DND-41 (cell line): ENCODE measurements at regions not wholly inside any gene's neighbourhood (a gene's known extent, or its start where the extent isn't known, plus 50 kb on each side); places are given as distances from the start of the nearest gene placed in this dataset.

ENCODE experiments used
- ATAC-seq: fragments of 200-7000 bp; cut with Tn5 transposase; 3 replicates; pipeline ENCODE4 v1.9.1; 2021; ENCODE audit warnings: low read depth; ENCODE audit not compliant: insufficient read depth
- DNase-seq: peaks from one replicate; pipeline ENCODE4 v3.0.0-alpha.2; 2020
- H2AFZ ChIP-seq: 2 replicates; pipeline ENCODE4 v1.6.0; 2012; ENCODE audit warnings: low read depth, low read length
- H3K27ac ChIP-seq: 2 replicates; pipeline ENCODE4 v1.5.1; 2012; ENCODE audit warnings: low read length, inconsistent platforms
- H3K27me3 ChIP-seq: fragments of 200-600 bp; sonication (generic); 2 replicates; pipeline ENCODE4 v1.6.0; 2012; ENCODE audit warnings: low read length, mild to moderate bottlenecking, inconsistent platforms; ENCODE audit not compliant: insufficient read depth, poor library complexity
- H3K36me3 ChIP-seq: 2 replicates; pipeline ENCODE4 v1.5.1; 2012; ENCODE audit warnings: low read length, inconsistent platforms; ENCODE audit not compliant: insufficient read depth
- H3K4me1 ChIP-seq: 2 replicates; pipeline ENCODE4 v1.5.1; 2012; ENCODE audit warnings: mild to moderate bottlenecking, low read length; ENCODE audit not compliant: insufficient read depth
- H3K4me2 ChIP-seq: 2 replicates; pipeline ENCODE4 v1.6.0; 2012; ENCODE audit warnings: mild to moderate bottlenecking, moderate library complexity, low read length, inconsistent platforms; ENCODE audit not compliant: insufficient read depth
- H3K4me3 ChIP-seq, 2 experiments: fragments of 200-600 bp in 1 of 2; shearing (Covaris generic) in 1 of 2; 2 replicates each; pipeline ENCODE4 v1.5.1; 2012 to 2016; ENCODE audit warnings: inconsistent platforms in 2 of 2, low read length in 2 of 2, mild to moderate bottlenecking in 2 of 2, low read depth in 1 of 2, moderate library complexity in 1 of 2
- H3K79me2 ChIP-seq: 2 replicates; pipeline ENCODE4 v1.6.0; 2012; ENCODE audit warnings: low read length, inconsistent platforms; ENCODE audit not compliant: insufficient read depth
- H3K9ac ChIP-seq: 2 replicates; pipeline ENCODE4 v1.6.0; 2012; ENCODE audit warnings: low read depth, mild to moderate bottlenecking, inconsistent platforms, low read length, moderate library complexity
- H3K9me3 ChIP-seq: 2 replicates; pipeline ENCODE4 v1.5.1; 2012; ENCODE audit warnings: low read length, moderate library complexity, mild to moderate bottlenecking, inconsistent platforms; ENCODE audit not compliant: insufficient read depth, severe bottlenecking
- H4K20me1 ChIP-seq: 2 replicates; pipeline ENCODE4 v1.6.0; 2012; ENCODE audit warnings: low read length; ENCODE audit not compliant: insufficient read depth
- CTCF ChIP-seq: IDR thresholded peaks from 2 replicates; pipeline ENCODE4 v1.5.1; 2012; ENCODE audit warnings: borderline replicate concordance, low read length, moderate library complexity, mild to moderate bottlenecking; ENCODE audit not compliant: poor library complexity, severe bottlenecking; ENCODE audit errors: extremely low read depth
- EZH2 ChIP-seq: IDR thresholded peaks from 3 replicates; pipeline ENCODE4 v1.6.1; 2012; ENCODE audit warnings: borderline replicate concordance, low read depth, mild to moderate bottlenecking, moderate library complexity, low read length, inconsistent platforms; ENCODE audit not compliant: severe bottlenecking

GRCh38 chr13:58843567-58843966 lies 1212.0 kb downstream of the PCDH17 start:
- Histone ChIP-seq H3K36me3 (no peaks in the 10 kb centered on the region), H3K4me1 (no peaks in the 10 kb centered on the region), H3K4me2 (no peak overlapping the region), H2AFZ (no peak overlapping the region), H3K4me3 (no peak overlapping the region), H3K27me3 (no peaks in the 10 kb centered on the region), H4K20me1 (no peaks in the 10 kb centered on the region), H3K79me2 (no peaks in the 10 kb centered on the region), H3K27ac (no peak overlapping the region), H3K9ac (no peak overlapping the region), H3K9me3 (no peaks in the 10 kb centered on the region)
- ATAC-seq (no peak), DNase-seq (no peak)
- TF ChIP-seq EZH2 = no peak
- TF ChIP-seq CTCF = no peak

GRCh38 chr13:58850161-58850560 lies 1218.6 kb downstream of the PCDH17 start:
- H3K9ac ChIP-seq = no peak overlapping the region
- no peaks in the 10 kb centered on the region for H3K36me3 ChIP-seq
- H4K20me1 ChIP-seq = no peaks in the 10 kb centered on the region
- no peak overlapping the region for H3K4me3 ChIP-seq
- DNase-seq (no peak), ATAC-seq (no peak)
- H3K9me3 ChIP-seq = no peaks in the 10 kb centered on the region
- H3K4me2 ChIP-seq = no peak overlapping the region
- no peak overlapping the region for H2AFZ ChIP-seq
- H3K4me1 ChIP-seq = no peaks in the 10 kb centered on the region
- no peaks in the 10 kb centered on the region for H3K79me2 ChIP-seq
- TF ChIP-seq CTCF (no peak), EZH2 (no peak)
- H3K27me3 ChIP-seq = no peaks in the 10 kb centered on the region
- no peak overlapping the region for H3K27ac ChIP-seq

GRCh38 chr13:58852076-58852475 lies 1220.5 kb downstream of the PCDH17 start:
- Histone ChIP-seq H3K79me2 (no peaks in the 10 kb centered on the region), H3K4me2 (no peak overlapping the region), H3K27me3 (no peaks in the 10 kb centered on the region), H2AFZ (no peak overlapping the region), H3K4me3 (no peak overlapping the region), H3K36me3 (no peaks in the 10 kb centered on the region), H3K9ac (no peak overlapping the region), H3K9me3 (no peaks in the 10 kb centered on the region), H4K20me1 (no peaks in the 10 kb centered on the region), H3K4me1 (no peaks in the 10 kb centered on the region), H3K27ac (no peak overlapping the region)
- DNase-seq (no peak), ATAC-seq (no peak)
- TF ChIP-seq CTCF (no peak), EZH2 (no peak)

- Histone ChIP-seq H3K27ac (no peak overlapping the region), H4K20me1 (no peaks in the 10 kb centered on the region), H3K9ac (no peak overlapping the region), H3K27me3 (no peaks in the 10 kb centered on the region), H3K79me2 (no peaks in the 10 kb centered on the region), H3K4me3 (no peak overlapping the region), H3K4me2 (no peak overlapping the region), H2AFZ (no peak overlapping the region), H3K4me1 (no peaks in the 10 kb centered on the region), H3K36me3 (no peaks in the 10 kb centered on the region), H3K9me3 (no peaks in the 10 kb centered on the region)
- TF ChIP-seq EZH2 = no peak
- ATAC-seq (no peak), DNase-seq (no peak)
Observed at GRCh38 chr13:58855283-58855682, 1223.7 kb downstream of the PCDH17 start.
